ENCODE measurements at regions not wholly inside any gene's neighbourhood (a gene's known extent, or its start where the extent isn't known, plus 50 kb on each side); places are given as distances from the start of the nearest gene placed in this dataset.

GRCh38 chr4:107117726-107118125 is 81.6 kb upstream of the DKK2 start:
- TF ChIP-seq EZH2 (IDR thresholded peaks at IDR 0.05; ENCODE audit: borderline replicate concordance, insufficient read depth, low read length, poor library complexity, severe bottlenecking) (no peak), POLR2AphosphoS5 (IDR thresholded peaks at IDR 0.05) (no peak), CTCF (IDR thresholded peaks at IDR 0.05; ENCODE audit: poor library complexity, severe bottlenecking) (no peak)

Measured in neural cell (in vitro differentiated cells).